LoVo (cell line): ENCODE measurements at regions not wholly inside any gene's neighbourhood (a gene's known extent, or its start where the extent isn't known, plus 50 kb on each side); places are given as distances from the start of the nearest gene placed in this dataset.
A peak's percentile ranks its signal among the peaks of the same experiment; 100 is the strongest.
"Not testable (repeated sequence)": the region's sequence is repeated elsewhere in the genome, so short reads cannot be mapped to it uniquely, and the experiment has no call there.

Source experiments
- DNase-seq: peaks from one replicate; pipeline ENCODE4 v3.0.0-alpha.2; 2016; ENCODE audit warnings: low spot score

DNA sequence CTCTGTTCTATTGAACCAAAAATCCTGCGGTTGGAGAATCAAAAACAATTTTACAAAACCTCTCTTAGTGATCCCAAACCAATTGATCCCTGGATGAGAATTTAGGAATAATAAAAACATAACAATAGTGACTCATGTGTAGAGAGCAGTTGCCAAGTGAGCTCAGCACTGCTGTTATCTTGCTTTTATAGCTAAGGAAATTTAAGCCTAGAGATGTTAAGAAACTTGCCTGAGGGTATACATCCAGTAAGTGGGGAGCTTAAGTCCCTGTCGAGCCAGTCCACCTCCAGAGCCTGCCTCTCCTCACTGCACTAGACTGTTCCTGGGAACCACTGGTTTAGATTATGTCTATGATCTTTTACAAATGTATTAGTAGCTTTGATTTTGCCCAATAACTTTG is 358.4 kb upstream of the LMCD1 start:
- no peak for DNase-seq

DNA sequence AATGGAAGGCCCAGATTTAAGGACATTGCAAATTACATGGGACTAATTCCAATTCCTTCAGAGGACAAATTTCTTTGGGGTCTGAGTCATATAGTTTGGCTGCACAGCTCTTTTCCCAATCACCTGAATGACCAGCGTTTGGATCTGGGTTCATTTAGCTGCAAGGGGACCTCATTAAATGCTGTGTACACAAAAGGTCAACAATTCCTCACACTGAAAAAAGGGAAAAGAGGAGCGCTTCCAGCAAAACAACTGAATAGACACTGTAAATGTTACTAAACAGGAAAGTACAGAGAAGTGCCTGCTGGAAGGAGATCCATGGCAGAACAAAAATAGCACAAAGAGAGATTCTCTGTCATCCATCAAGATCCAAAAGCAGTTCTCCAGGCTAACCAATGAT is 356.0 kb upstream of the LMCD1 start:
- DNase-seq: no peak

GRCh38 chr3:8147711-8148110 is 353.9 kb upstream of the LMCD1 start:
- no peak for DNase-seq

- DNase-seq: no peak
These were observed 348.7 kb upstream of the LMCD1 start for GRCh38 chr3:8152821-8153418.

- no peak for DNase-seq
These were observed 347.8 kb upstream of the LMCD1 start for GRCh38 chr3:8153800-8154199.

- DNase-seq: no peak
These were observed 347.0 kb upstream of the LMCD1 start for GRCh38 chr3:8154617-8155016.

DNA sequence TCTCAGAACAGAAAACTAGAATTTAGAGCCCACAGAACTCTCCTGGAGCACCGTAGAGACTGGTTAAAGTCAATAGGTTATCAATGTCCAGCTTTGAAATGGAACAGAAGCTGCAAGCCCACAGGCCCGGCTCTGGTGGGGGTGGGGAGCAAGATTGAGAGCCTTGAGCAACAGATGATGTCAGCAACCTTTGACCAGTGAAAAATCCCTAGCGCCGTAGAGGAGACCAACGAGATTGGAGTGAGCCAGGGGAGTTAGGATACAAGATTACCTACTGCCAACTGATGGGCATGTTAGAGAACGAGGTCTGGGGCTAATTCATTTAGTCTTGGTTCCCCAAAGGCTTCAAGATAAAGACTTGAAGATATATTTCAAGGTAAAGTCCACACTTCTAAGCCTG is 345.5 kb upstream of the LMCD1 start:
- no peak for DNase-seq

DNA sequence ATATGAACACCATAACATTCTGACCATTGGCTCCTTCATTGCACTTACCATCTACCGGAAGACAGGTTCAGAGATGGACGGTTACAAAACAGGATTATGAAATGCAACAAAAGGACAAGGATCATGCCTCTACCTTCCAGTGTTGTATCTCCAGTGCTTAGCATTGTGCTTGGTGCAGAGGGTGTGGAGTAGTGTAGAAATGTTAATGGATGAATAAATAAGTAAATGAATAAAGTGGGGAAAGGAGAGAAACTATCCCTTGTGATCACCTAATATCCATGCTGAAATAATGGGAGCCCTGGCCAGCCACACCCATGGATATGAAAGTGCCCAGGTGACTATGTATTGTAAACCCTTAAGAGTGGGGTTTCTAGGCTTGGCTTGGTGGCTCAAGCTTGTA is 344.8 kb upstream of the LMCD1 start:
- DNase-seq: no peak

DNA sequence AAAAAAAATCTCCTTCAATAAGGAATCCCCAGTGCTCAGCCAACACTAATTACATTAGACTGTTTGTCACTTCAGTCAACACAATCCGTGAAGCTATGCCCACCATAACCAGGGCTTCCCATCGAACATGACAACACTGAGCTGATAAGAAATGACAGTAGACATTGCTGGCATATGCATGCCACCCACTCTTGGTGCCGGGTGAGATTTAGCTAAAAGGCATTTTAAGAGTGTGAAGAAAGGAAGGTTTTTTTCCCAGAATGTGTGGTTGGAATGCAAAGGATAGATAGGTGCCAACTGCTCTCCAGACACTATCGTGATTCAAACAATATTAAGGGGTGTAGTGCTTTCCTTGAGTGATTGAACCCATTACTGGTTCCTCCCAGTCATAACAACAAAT is 344.0 kb upstream of the LMCD1 start:
- no peak for DNase-seq

DNA sequence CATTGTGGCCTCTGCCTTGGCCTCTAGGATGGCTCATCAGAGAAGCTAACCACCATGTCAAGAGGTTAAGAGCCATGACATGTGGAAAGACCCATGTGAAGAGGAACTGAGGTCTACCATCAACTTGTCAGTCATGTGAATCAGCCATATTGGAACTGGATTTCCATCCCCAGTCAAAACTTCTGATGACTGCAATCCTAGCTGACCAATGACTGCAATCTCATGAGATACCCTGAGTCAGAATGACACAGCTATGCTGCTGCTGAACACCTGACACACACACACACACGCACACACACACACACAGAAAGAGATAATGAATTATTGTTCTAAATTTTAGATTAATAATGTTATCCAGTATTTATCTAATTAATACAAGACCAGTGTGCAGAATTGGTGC is 337.5 kb upstream of the LMCD1 start:
- no peak for DNase-seq

- no peak for DNase-seq
These were observed 335.6 kb upstream of the LMCD1 start for GRCh38 chr3:8166014-8166413.

DNA sequence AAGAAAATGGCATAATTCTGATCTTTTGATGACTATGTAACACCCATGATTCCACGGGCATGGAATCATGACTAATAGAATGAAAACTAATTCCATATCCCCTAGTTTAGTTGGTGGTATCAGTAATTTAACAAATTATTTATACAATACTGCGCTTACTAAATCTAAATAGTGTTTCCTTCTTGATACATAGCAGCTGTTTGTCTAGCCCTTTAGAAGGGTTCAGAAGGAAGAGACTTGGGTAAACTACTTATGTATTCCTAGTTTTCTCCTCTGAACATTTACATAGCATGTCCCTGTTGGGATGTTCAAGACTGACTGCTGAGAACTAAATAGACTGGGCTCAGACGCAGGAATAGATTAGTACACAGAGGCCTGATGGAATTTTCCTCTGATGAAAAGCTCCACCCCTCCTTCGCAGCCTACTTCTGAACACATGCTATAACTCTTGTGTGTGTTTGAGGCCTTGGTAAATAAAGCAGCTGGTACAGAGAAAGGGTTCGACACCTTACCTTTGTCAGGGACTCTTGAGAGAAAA is 330.6 kb upstream of the LMCD1 start:
- DNase-seq: no peak

DNA sequence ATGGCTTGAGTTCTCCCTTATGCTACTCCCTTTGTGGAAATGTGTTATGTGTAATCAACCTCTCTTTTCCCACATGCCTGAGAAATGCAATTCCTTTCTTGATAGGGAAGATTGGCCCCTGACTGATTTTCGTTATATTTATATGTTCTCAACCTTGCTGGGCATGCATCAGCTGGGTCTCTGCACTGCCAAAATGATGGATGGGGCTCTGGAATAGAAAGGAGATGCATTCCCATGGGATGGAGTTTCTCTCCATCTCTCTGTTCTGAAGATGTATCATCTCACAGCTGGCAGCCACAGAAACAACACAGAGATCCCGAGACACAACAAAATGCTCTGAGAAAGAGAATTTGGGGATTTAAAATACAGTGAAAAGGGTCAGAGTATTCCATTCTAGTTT is 327.7 kb upstream of the LMCD1 start:
- no peak for DNase-seq

GRCh38 chr3:8176759-8177483 is 324.7 kb upstream of the LMCD1 start:
- DNase-seq: peak; percentile 2

- not testable (repeated sequence) for DNase-seq
These were observed 323.1 kb upstream of the LMCD1 start for GRCh38 chr3:8178516-8178915.

GRCh38 chr3:8182904-8183303 is 318.7 kb upstream of the LMCD1 start:
- DNase-seq: no peak

GRCh38 chr3:8183627-8184026 is 318.0 kb upstream of the LMCD1 start:
- DNase-seq: no peak

DNA sequence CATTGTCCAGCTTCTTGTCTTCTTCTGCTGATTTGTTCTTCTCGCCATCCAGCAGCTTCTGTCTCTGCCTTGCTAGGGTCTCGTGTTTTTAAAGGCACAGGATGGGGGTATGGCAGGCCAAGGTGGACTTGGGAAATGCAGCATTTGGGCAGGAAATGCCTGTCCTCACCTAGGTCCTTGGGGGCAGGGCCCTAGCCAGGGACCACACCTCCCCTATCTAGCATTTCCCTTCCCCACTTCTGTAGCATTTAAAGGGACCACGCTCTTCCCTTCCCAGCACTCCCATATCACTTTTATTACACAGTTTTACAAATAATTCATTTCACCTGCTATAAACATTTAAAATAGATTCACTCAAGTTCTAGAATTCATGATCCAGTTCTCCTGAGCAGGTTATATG is 315.4 kb upstream of the LMCD1 start:
- DNase-seq: no peak

- DNase-seq: no peak
These were observed 313.6 kb upstream of the LMCD1 start for GRCh38 chr3:8187996-8188395.

GRCh38 chr3:8189051-8189450 is 312.6 kb upstream of the LMCD1 start:
- no peak for DNase-seq

GRCh38 chr3:8191406-8191805 is 310.2 kb upstream of the LMCD1 start:
- DNase-seq: no peak

DNA sequence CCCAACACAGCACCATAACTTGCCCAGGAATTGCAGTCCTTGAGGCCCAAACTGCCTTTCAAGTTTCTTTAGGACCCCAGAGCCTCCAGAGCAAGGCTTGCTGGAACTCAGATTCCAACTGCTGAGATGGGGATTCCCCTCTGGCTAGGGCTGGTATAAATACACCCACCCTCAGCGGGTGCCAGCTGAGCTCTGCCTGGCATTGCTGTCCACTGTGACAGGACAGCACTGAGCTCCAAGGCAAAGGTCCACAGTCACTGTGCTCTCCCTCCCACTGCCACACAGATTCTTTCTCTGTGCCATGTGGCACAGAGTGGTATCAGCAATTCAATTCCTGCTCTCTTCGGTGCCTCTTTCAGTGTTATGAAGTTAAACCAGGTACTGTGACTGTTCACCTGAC is 304.2 kb upstream of the LMCD1 start:
- DNase-seq: no peak

- DNase-seq: no peak
These were observed 303.0 kb upstream of the LMCD1 start for GRCh38 chr3:8198605-8199004.

DNA sequence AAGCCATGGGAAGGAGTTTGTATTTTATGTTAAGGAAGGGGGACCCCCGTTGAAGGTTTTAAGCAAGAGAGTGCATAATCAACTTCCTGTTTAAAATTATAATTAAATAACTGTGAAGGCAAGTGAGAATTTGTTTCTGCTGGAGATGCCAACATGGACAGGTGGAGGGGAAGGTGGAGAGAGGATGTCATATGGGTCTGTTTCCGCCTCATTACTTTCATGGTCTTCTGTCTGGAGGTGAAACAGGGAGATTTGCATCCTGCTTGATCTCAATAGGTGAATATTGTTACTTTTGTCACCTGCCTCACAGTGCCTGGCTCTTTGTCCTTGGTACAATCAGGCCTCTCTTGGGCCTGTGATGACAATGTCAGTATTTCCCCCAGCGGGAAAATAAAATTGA is 300.6 kb upstream of the LMCD1 start:
- no peak for DNase-seq
